MCF 10A (cell line): ENCODE measurements at regions not wholly inside any gene's neighbourhood (a gene's known extent, or its start where the extent isn't known, plus 50 kb on each side); places are given as distances from the start of the nearest gene placed in this dataset.

ENCODE experiments used
- BruUV-seq: library from RNA; stranded (reverse); fragments of 400-500 nt; replicated peaks from 2 replicates; lab custom pipeline; 2021; lab: Mats Ljungman, UMichigan
- CTCF ChIA-PET: fragments of 300-600 bp; sonication (Branson Sonifier 250); formaldehyde crosslinking; extraction: SDS; loops from one replicate; lab custom pipeline; 2021; ENCODE audit warnings: antibody characterized with exemption, inconsistent platforms; lab: Yijun Ruan, JAX
- POLR2A ChIA-PET: fragments of 300-600, 350-650 bp; sonication (Branson Sonifier 250); formaldehyde crosslinking; extraction: SDS; loops from one replicate; lab custom pipeline; 2020; ENCODE audit warnings: antibody characterized with exemption, inconsistent platforms; lab: Yijun Ruan, JAX
- DNase-seq: peaks from one replicate; pipeline ENCODE4 v3.0.0-alpha.2; 2018; ENCODE audit not compliant: unreplicated experiment
- H3K27ac Mint-ChIP-seq: one replicate; pipeline ENCODE4 v1.8.0; 2022; ENCODE audit warnings: mild to moderate bottlenecking, low read depth, mixed read lengths; ENCODE audit not compliant: unreplicated experiment
- H3K27me3 Mint-ChIP-seq: one replicate; pipeline ENCODE4 v1.8.0; 2022; ENCODE audit warnings: mixed read lengths; ENCODE audit not compliant: insufficient read depth, unreplicated experiment
- H3K36me3 Mint-ChIP-seq: one replicate; pipeline ENCODE4 v1.8.0; 2022; ENCODE audit warnings: mild to moderate bottlenecking, moderate library complexity, mixed read lengths; ENCODE audit not compliant: insufficient read depth, unreplicated experiment
- H3K4me1 Mint-ChIP-seq: one replicate; pipeline ENCODE4 v1.8.0; 2022; ENCODE audit warnings: mixed read lengths; ENCODE audit not compliant: insufficient read depth, unreplicated experiment
- H3K4me3 Mint-ChIP-seq: one replicate; pipeline ENCODE4 v1.8.0; 2022; ENCODE audit warnings: mild to moderate bottlenecking, moderate library complexity, mixed read lengths; ENCODE audit not compliant: unreplicated experiment
- H3K9me3 Mint-ChIP-seq: one replicate; pipeline ENCODE4 v1.8.0; 2022; ENCODE audit warnings: mixed read lengths; ENCODE audit not compliant: unreplicated experiment
- intact Hi-C: fragments of 100-400 bp; cut with micrococcal nuclease; formaldehyde crosslinking; loops from 2 replicates; pipeline ENCODE4 v1.14.1; 2022
- TF ChIP-seq, protein P1 (sequence below): fragments of 200-600 bp; IDR thresholded peaks from one replicate; pipeline ENCODE4 v1.8.0; 2022; ENCODE audit warnings: antibody characterized with exemption, mild to moderate bottlenecking; ENCODE audit not compliant: unreplicated experiment

DNA sequence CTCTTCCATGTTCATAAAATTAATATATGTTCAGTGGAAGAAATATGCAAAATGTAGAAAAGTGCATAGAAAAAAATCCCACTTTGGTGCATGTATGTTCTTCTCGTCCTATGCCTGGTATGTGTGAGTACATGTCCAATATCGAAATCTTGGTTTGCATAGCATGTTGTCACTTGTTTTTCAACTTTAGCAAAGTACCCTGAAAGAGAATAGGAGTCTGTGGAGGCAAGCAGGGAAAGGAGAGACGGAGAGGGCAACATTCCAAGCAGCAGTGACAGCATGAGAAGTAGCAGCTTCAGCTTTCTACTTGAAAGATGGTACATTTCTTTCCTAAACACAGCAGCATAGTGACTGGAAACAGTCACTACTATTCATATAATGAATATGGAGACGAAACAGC, 56.8 kb upstream of the CACNA2D3 start:
- TF ChIP-seq, protein P1, sequence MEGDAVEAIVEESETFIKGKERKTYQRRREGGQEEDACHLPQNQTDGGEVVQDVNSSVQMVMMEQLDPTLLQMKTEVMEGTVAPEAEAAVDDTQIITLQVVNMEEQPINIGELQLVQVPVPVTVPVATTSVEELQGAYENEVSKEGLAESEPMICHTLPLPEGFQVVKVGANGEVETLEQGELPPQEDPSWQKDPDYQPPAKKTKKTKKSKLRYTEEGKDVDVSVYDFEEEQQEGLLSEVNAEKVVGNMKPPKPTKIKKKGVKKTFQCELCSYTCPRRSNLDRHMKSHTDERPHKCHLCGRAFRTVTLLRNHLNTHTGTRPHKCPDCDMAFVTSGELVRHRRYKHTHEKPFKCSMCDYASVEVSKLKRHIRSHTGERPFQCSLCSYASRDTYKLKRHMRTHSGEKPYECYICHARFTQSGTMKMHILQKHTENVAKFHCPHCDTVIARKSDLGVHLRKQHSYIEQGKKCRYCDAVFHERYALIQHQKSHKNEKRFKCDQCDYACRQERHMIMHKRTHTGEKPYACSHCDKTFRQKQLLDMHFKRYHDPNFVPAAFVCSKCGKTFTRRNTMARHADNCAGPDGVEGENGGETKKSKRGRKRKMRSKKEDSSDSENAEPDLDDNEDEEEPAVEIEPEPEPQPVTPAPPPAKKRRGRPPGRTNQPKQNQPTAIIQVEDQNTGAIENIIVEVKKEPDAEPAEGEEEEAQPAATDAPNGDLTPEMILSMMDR = no peak
- Mint-ChIP-seq H3K36me3 (no peaks in the 10 kb centered on the region), H3K4me3 (no peak overlapping the region), H3K9me3 (no peaks in the 10 kb centered on the region), H3K27me3 (no peaks in the 10 kb centered on the region), H3K27ac (no peak overlapping the region), H3K4me1 (peaks cover 16% of the 10 kb centered on the region)
- POLR2A ChIA-PET = interaction anchor here (0.5 to 1.4 kb wide), 2 partner anchors 174 to 400 kb away, joined by 3 to 6 read pairs; no protein-coding TSS in a partner anchor
- BruUV-seq = no TSS peak
- CTCF ChIA-PET = interaction anchor here (0.6 to 1.8 kb wide), 4 partner anchors 13 to 765 kb away, joined by 3 to 6 read pairs (median 4); no protein-coding TSS in a partner anchor
- no peak for DNase-seq
- intact Hi-C loops = no loop called here

DNA sequence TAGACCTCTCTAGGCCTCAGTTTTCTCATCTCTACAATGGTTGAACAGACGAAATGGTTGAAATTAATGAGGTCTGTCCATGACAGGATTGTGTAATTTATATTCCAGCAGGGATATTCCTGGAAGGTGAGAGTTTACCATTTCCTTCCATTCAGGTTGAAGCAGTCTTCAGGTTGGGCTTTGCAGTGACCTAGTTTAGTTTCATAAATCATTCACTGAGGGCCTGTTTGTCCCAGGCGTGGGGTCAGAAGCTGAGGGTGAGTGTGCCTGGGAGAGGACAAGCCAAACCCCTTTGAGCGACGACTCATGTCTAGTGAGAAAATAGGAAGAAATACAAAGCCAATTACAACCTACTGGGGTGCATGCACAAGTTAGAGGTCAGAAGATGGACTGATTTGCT, 57.2 kb upstream of the CACNA2D3 start:
- H3K36me3 Mint-ChIP-seq = no peaks in the 10 kb centered on the region
- intact Hi-C loops = no loop called here
- CTCF ChIA-PET = interaction anchor here (1.8 kb wide), 1 partner anchor 19 kb away, joined by 4 read pairs; no protein-coding TSS in a partner anchor
- no peaks in the 10 kb centered on the region for H3K27me3 Mint-ChIP-seq
- no TSS peak for BruUV-seq
- no peaks in the 10 kb centered on the region for H3K9me3 Mint-ChIP-seq
- H3K4me3 Mint-ChIP-seq = no peak overlapping the region
- no peak overlapping the region for H3K27ac Mint-ChIP-seq
- POLR2A ChIA-PET = interaction anchor here (0.5 kb wide), 1 partner anchor 399 kb away, joined by 3 read pairs; no protein-coding TSS in a partner anchor
- DNase-seq = no peak
- peaks cover 16% of the 10 kb centered on the region for H3K4me1 Mint-ChIP-seq
- TF ChIP-seq, protein P1 = no peak

DNA sequence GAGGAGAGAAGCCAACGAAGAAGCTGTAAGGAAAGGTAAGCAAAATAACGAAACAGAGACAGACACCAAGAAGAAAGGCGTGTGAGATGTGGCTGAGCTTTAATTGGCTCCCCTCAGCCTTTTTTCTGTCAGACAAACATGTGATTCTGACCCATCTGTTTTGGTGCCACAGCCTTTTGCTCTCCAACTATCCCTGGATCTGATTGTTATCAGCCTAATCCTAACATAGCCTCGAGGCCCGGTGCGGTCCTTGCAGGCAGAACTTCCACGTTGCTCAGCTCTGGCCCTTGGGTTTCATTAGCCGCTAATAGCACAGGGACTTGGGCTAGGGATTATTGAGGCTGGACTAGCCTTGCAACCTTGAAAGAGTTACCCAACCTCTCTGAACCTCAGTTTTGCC, 57.9 kb upstream of the CACNA2D3 start:
- TF ChIP-seq, protein P1 = no peak
- H3K27ac Mint-ChIP-seq = no peak overlapping the region
- no peaks in the 10 kb centered on the region for H3K27me3 Mint-ChIP-seq
- no peaks in the 10 kb centered on the region for H3K9me3 Mint-ChIP-seq
- no peak overlapping the region for H3K4me3 Mint-ChIP-seq
- no TSS peak for BruUV-seq
- peaks cover 16% of the 10 kb centered on the region for H3K4me1 Mint-ChIP-seq
- H3K36me3 Mint-ChIP-seq = no peaks in the 10 kb centered on the region
- ChIA-PET CTCF (interaction anchor here (1.3 kb wide), 1 partner anchor 125 kb away, joined by 6 read pairs; no protein-coding TSS in a partner anchor), POLR2A (no interaction called here)
- intact Hi-C loops = no loop called here
- no peak for DNase-seq

GRCh38 chr3:54062546-54062945, 59.8 kb upstream of the CACNA2D3 start:
- CTCF ChIA-PET = interaction anchor here (1.8 kb wide), 1 partner anchor 124 kb away, joined by 6 read pairs; no protein-coding TSS in a partner anchor
- no peaks in the 10 kb centered on the region for H3K27me3 Mint-ChIP-seq
- H3K27ac Mint-ChIP-seq = no peak overlapping the region
- POLR2A ChIA-PET = interaction anchor here (1.2 kb wide), 1 partner anchor 14 kb away, joined by 3 read pairs; no protein-coding TSS in a partner anchor
- intact Hi-C loops = no loop called here
- H3K36me3 Mint-ChIP-seq = no peaks in the 10 kb centered on the region
- H3K9me3 Mint-ChIP-seq = peaks cover 8% of the 10 kb centered on the region
- no peak for DNase-seq
- no peak overlapping the region for H3K4me3 Mint-ChIP-seq
- TF ChIP-seq, protein P1 = no peak
- BruUV-seq = no TSS peak
- H3K4me1 Mint-ChIP-seq = peaks cover 15% of the 10 kb centered on the region
